Calu3 (cell line): ENCODE measurements at regions not wholly inside any gene's neighbourhood (a gene's known extent, or its start where the extent isn't known, plus 50 kb on each side); places are given as distances from the start of the nearest gene placed in this dataset.

Experiments
- BruUV-seq: library from RNA; stranded (reverse); fragments of 400-500 nt; replicated peaks from 2 replicates; lab custom pipeline; 2021; lab: Mats Ljungman, UMichigan
- CTCF ChIA-PET: fragments of 300-600 bp; sonication (Branson Sonifier 250); formaldehyde crosslinking; loops from one replicate; lab custom pipeline; 2022; ENCODE audit warnings: antibody characterized with exemption; lab: Charles Lee
- DNase-seq: peaks from one replicate; pipeline ENCODE4 v3.0.0; 2022
- H3K27ac Mint-ChIP-seq: one replicate; pipeline ENCODE4 v1.8.0; 2022; ENCODE audit warnings: mixed read lengths; ENCODE audit not compliant: unreplicated experiment
- H3K27me3 Mint-ChIP-seq: one replicate; pipeline ENCODE4 v1.8.0; 2022; ENCODE audit warnings: mixed read lengths; ENCODE audit not compliant: unreplicated experiment
- H3K36me3 Mint-ChIP-seq: one replicate; pipeline ENCODE4 v1.8.0; 2022; ENCODE audit warnings: mild to moderate bottlenecking, moderate library complexity, mixed read lengths; ENCODE audit not compliant: insufficient read depth, unreplicated experiment
- H3K4me1 Mint-ChIP-seq: one replicate; pipeline ENCODE4 v1.8.0; 2022; ENCODE audit warnings: mild to moderate bottlenecking, low read depth, mixed read lengths; ENCODE audit not compliant: unreplicated experiment
- H3K4me3 Mint-ChIP-seq: one replicate; pipeline ENCODE4 v1.8.0; 2022; ENCODE audit warnings: mild to moderate bottlenecking, low read depth, moderate library complexity, mixed read lengths; ENCODE audit not compliant: unreplicated experiment
- H3K9me3 Mint-ChIP-seq: one replicate; pipeline ENCODE4 v1.8.0; 2022; ENCODE audit warnings: low read depth, mixed read lengths; ENCODE audit not compliant: unreplicated experiment
- intact Hi-C: fragments of 100-400 bp; cut with micrococcal nuclease; formaldehyde crosslinking; loops from one replicate; pipeline ENCODE4 v1.10.0; 2022; ENCODE audit not compliant: unreplicated experiment
- TF ChIP-seq, protein P1 (sequence below): fragments of 200-600 bp; IDR thresholded peaks from one replicate; pipeline ENCODE4 v1.8.0; 2022; ENCODE audit warnings: antibody characterized with exemption; ENCODE audit not compliant: unreplicated experiment

DNA sequence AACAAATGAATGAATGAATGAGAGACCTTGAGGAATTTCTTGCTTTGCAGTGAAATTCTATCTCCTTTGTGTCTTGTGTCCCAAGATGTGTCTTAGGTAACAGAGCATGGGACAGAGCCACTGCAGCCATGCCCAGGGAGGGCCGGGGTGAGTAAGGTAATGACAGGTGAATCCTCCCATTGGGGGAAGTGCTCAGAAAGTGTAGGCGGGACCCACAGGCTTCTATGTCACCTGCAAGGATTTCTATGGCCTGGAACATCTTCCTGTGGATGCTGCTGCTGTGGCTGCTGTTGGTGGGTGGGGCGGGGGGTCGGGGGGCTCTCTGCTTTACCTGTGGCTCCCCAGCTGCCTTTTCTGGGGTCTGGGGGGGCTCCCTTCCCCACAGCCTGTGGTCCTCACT is 133.6 kb upstream of the IER5L start:
- no peak for DNase-seq
- H3K9me3 Mint-ChIP-seq, result no peaks in the 10 kb centered on the region
- TF ChIP-seq, protein P1, sequence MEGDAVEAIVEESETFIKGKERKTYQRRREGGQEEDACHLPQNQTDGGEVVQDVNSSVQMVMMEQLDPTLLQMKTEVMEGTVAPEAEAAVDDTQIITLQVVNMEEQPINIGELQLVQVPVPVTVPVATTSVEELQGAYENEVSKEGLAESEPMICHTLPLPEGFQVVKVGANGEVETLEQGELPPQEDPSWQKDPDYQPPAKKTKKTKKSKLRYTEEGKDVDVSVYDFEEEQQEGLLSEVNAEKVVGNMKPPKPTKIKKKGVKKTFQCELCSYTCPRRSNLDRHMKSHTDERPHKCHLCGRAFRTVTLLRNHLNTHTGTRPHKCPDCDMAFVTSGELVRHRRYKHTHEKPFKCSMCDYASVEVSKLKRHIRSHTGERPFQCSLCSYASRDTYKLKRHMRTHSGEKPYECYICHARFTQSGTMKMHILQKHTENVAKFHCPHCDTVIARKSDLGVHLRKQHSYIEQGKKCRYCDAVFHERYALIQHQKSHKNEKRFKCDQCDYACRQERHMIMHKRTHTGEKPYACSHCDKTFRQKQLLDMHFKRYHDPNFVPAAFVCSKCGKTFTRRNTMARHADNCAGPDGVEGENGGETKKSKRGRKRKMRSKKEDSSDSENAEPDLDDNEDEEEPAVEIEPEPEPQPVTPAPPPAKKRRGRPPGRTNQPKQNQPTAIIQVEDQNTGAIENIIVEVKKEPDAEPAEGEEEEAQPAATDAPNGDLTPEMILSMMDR, result no peak
- CTCF ChIA-PET, result no interaction called here
- BruUV-seq, result no TSS peak
- no peak overlapping the region for H3K4me3 Mint-ChIP-seq
- intact Hi-C loops, result no loop called here
- no peaks in the 10 kb centered on the region for H3K27me3 Mint-ChIP-seq
- H3K27ac Mint-ChIP-seq, result no peak overlapping the region
- no peaks in the 10 kb centered on the region for H3K36me3 Mint-ChIP-seq
- H3K4me1 Mint-ChIP-seq, result no peaks in the 10 kb centered on the region

DNA sequence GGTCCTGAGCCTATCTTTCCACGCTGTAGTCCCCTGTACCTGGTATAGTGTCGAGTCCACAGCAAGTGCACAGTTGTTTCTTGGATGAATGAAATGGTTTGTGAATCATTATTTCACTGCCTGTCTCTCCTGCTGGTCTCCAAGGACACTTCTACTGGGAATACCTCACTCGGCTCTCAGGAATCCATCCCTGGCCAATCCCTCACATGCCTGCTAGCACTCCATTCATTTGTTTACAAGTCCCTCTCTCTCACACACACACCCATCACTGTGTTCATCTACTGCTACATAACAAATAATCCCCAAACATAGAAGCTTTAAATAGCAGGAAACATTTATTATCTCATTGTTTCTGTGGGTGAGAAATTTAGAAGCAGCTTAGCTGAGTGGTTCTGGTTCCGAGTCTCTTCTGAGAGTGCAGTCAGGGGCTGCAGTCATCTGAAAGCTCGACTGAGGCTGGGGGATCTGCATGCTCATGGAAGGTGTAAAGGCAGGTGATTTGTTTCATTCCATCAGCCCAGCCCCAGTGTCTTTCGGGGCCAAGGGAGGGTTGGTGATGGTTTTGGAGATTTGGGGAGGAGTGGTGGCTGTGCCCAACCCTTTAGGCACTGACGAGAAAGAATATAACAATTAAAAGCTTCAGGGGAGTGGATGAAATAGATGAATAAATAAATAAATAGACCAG is 132.7 kb upstream of the IER5L start:
- BruUV-seq, result no TSS peak
- Mint-ChIP-seq H3K4me1 (no peaks in the 10 kb centered on the region), H3K4me3 (no peak overlapping the region), H3K36me3 (no peaks in the 10 kb centered on the region), H3K27me3 (no peaks in the 10 kb centered on the region), H3K27ac (no peak overlapping the region), H3K9me3 (no peaks in the 10 kb centered on the region)
- CTCF ChIA-PET, result no interaction called here
- intact Hi-C loops, result no loop called here
- TF ChIP-seq, protein P1, result no peak
- no peak for DNase-seq

DNA sequence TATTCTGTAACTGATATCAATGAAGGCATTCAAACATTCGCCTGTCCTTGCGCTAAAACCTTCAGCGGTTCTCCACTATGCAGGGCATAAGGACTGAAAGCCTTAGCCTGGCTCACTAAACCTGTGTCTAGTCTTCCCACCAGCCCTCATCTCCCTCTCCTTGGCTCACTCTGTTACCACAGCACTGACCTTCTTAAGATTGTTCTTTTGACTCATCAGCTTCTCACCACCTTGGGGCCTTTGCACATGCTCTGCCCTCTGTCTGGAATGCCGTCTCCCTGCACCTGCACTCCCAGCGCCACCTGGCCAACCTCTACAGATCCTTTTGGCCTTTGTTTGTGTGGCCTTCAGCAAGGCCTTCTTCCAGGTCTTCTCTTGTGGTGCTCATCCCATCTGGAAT is 131.8 kb upstream of the IER5L start:
- TF ChIP-seq, protein P1, result no peak
- Mint-ChIP-seq H3K4me3 (no peak overlapping the region), H3K27me3 (no peaks in the 10 kb centered on the region), H3K9me3 (no peaks in the 10 kb centered on the region), H3K27ac (no peak overlapping the region), H3K36me3 (no peaks in the 10 kb centered on the region), H3K4me1 (no peaks in the 10 kb centered on the region)
- no TSS peak for BruUV-seq
- intact Hi-C loops, result no loop called here
- no peak for DNase-seq
- CTCF ChIA-PET, result no interaction called here

DNA sequence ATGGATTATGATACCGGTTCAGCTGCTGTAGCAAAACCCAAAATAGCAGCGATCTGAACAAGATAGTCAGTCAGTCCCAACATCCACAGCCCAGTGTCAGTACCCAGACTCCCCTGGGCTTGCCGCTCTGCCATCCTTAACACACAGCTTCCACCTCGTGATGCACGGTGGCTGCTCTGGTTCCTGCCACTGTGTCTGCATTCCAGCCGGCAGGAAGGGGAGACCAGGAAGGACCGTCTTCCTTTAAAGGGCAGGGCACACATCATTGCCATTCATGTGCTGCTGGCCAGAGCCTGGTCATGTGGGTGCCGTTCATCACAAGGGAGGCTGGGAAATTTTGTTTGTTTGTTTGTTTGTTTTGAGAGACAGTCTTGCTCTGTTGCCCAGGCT is 131.0 kb upstream of the IER5L start:
- Mint-ChIP-seq H3K27ac (no peak overlapping the region), H3K27me3 (no peaks in the 10 kb centered on the region), H3K4me3 (no peak overlapping the region), H3K9me3 (no peaks in the 10 kb centered on the region), H3K36me3 (no peaks in the 10 kb centered on the region), H3K4me1 (no peaks in the 10 kb centered on the region)
- intact Hi-C loops, result no loop called here
- BruUV-seq, result no TSS peak
- TF ChIP-seq, protein P1, result no peak
- CTCF ChIA-PET, result interaction anchor here (0.6 kb wide), 2 partner anchors 104 to 232 kb away, joined by 3 to 6 read pairs; no protein-coding TSS in a partner anchor
- DNase-seq, result no peak
